H1 (cell line): ENCODE measurements at regions not wholly inside any gene's neighbourhood (a gene's known extent, or its start where the extent isn't known, plus 50 kb on each side); places are given as distances from the start of the nearest gene placed in this dataset.
"Not testable (repeated sequence)": the region's sequence is repeated elsewhere in the genome, so short reads cannot be mapped to it uniquely, and the experiment has no call there.

Experiments used
- CEBPB ChIP-seq: IDR thresholded peaks from 2 replicates; pipeline ENCODE4 v1.6.1; 2012; ENCODE audit warnings: low read depth, low read length
- CHD2 ChIP-seq: IDR thresholded peaks from 2 replicates; pipeline ENCODE4 v1.6.1; 2012; ENCODE audit warnings: low read length, improper control_type of control experiment
- CTCF ChIP-seq, 3 experiments: IDR thresholded peaks; 1 replicate in 2 of 3; 2 replicates in 1 of 3; pipeline versions ENCODE4 v1.5.1 to v1.6.1; 2011; ENCODE audit warnings: low read length in 3 of 3, mild to moderate bottlenecking in 3 of 3, inconsistent platforms in 2 of 3, low read depth in 1 of 3, moderate library complexity in 1 of 3; ENCODE audit not compliant: insufficient read depth in 1 of 3; ENCODE audit errors: control extremely low read depth in 1 of 3
- EGR1 ChIP-seq: IDR thresholded peaks from 2 replicates; pipeline ENCODE4 v1.6.1; 2011; ENCODE audit warnings: low read depth, low read length, borderline replicate concordance
- EP300 ChIP-seq, 2 experiments: IDR thresholded peaks; 1 replicate in 1 of 2; 2 replicates in 1 of 2; pipeline ENCODE4 v1.6.1; 2011 to 2012; ENCODE audit warnings: low read depth in 2 of 2, low read length in 2 of 2, mild to moderate bottlenecking in 2 of 2, borderline replicate concordance in 1 of 2, inconsistent platforms in 1 of 2, moderate library complexity in 1 of 2
- EZH2 ChIP-seq: fragments of 200-600 bp; sonication (generic); IDR thresholded peaks from 2 replicates; pipeline ENCODE4 v1.7.1; 2012; ENCODE audit warnings: low read depth, mild to moderate bottlenecking, moderate library complexity, low read length, inconsistent platforms; ENCODE audit not compliant: severe bottlenecking
- PHF8 ChIP-seq: fragments of 200-600 bp; sonication (generic); conservative IDR thresholded peaks from 2 replicates; pipeline ENCODE4 v1.7.1; 2012; ENCODE audit warnings: low read depth, mild to moderate bottlenecking, inconsistent platforms, low read length, moderate library complexity
- POLR2A ChIP-seq, 2 experiments: IDR thresholded peaks; 1 replicate in 1 of 2; 2 replicates in 1 of 2; pipeline ENCODE4 v1.6.1; 2011; ENCODE audit warnings: low read depth in 2 of 2, low read length in 2 of 2, mild to moderate bottlenecking in 2 of 2; ENCODE audit errors: control extremely low read depth in 1 of 2
- RAD21 ChIP-seq, 2 experiments: IDR thresholded peaks in 1 of 2; conservative IDR thresholded peaks in 1 of 2; 2 replicates each; pipeline ENCODE4 v1.6.1; 2011; ENCODE audit warnings: low read depth in 2 of 2, low read length in 2 of 2, improper control_type of control experiment in 1 of 2, inconsistent platforms in 1 of 2, mild to moderate bottlenecking in 1 of 2, moderate library complexity in 1 of 2
- RFX5 ChIP-seq: IDR thresholded peaks from 2 replicates; pipeline ENCODE4 v1.6.1; 2011; ENCODE audit warnings: low read depth, low read length, improper control_type of control experiment, borderline replicate concordance
- SIN3A ChIP-seq, 2 experiments: IDR thresholded peaks in 1 of 2; conservative IDR thresholded peaks in 1 of 2; 2 replicates each; pipeline ENCODE4 v1.6.1; 2011 to 2012; ENCODE audit warnings: low read length in 2 of 2, improper control_type of control experiment in 1 of 2, low read depth in 1 of 2, mild to moderate bottlenecking in 1 of 2
- TAF1 ChIP-seq: IDR thresholded peaks from 2 replicates; pipeline ENCODE4 v1.6.1; 2011; ENCODE audit warnings: mild to moderate bottlenecking, low read depth, low read length
- TCF12 ChIP-seq: IDR thresholded peaks from 2 replicates; pipeline ENCODE4 v1.6.1; 2011; ENCODE audit warnings: low read depth, mild to moderate bottlenecking, low read length

DNA sequence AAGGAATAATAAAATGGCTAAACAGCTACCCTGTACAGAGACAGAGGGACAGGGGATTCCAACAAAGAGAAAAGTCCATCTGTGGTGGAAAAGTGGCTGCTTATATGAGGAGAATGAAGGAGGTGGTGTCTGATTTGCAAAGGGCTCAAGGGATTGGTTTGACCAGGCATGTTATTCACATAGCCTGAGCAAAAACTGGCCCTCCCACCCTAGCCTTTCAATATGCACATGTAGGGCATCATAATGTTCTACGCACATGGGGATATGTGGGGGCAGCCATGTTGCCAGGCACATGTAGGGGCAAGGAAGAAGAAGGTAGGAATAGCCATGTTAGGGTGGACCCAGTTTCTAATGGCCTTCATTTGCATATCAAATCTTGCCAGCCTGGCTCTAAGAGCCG, 1527.1 kb downstream of the RPIA start:
- TF ChIP-seq EZH2; SIN3A (conservative IDR thresholded peaks at IDR 0.05 in 1 of 2, IDR thresholded peaks at IDR 0.05 in 1 of 2; ENCODE audit: low read depth in 1 of 2, low read length in 2 of 2); CHD2; CTCF (IDR thresholded peaks at IDR 0.05; ENCODE audit: control extremely low read depth in 1 of 3, insufficient read depth in 1 of 3, low read depth in 1 of 3, low read length in 3 of 3); EGR1; TCF12; PHF8; RAD21 (IDR thresholded peaks at IDR 0.05 in 1 of 2, conservative IDR thresholded peaks at IDR 0.05 in 1 of 2; ENCODE audit: low read depth in 2 of 2, low read length in 2 of 2); EP300 (IDR thresholded peaks at IDR 0.05; ENCODE audit: borderline replicate concordance in 1 of 2, low read depth in 2 of 2, low read length in 2 of 2); CEBPB; POLR2A (IDR thresholded peaks at IDR 0.05; ENCODE audit: control extremely low read depth in 1 of 2, low read depth in 2 of 2, low read length in 2 of 2); TAF1; RFX5: not testable (repeated sequence)
